Type B pancreatic cell (in vitro differentiated cells): ENCODE measurements at regions not wholly inside any gene's neighbourhood (a gene's known extent, or its start where the extent isn't known, plus 50 kb on each side); places are given as distances from the start of the nearest gene placed in this dataset.

Experiments
- DNase-seq: peaks from one replicate; pipeline ENCODE4 v3.0.0; 2021; ENCODE audit warnings: mixed read lengths; ENCODE audit not compliant: unreplicated experiment; ENCODE audit errors: extremely low spot score
- H3K27ac Mint-ChIP-seq: 2 replicates; pipeline ENCODE4 v1.8.0; 2021; ENCODE audit warnings: mild to moderate bottlenecking, mixed read lengths
- H3K27me3 Mint-ChIP-seq: 2 replicates; pipeline ENCODE4 v1.8.0; 2021; ENCODE audit warnings: mixed read lengths
- H3K36me3 Mint-ChIP-seq: 2 replicates; pipeline ENCODE4 v1.8.0; 2021; ENCODE audit warnings: mixed read lengths
- H3K4me1 Mint-ChIP-seq: one replicate; pipeline ENCODE4 v1.8.0; 2021; ENCODE audit warnings: mixed read lengths; ENCODE audit not compliant: unreplicated experiment
- H3K4me3 Mint-ChIP-seq: 2 replicates; pipeline ENCODE4 v1.8.0; 2021; ENCODE audit warnings: mild to moderate bottlenecking, mixed read lengths
- H3K9me3 Mint-ChIP-seq: 2 replicates; pipeline ENCODE4 v1.8.0; 2021; ENCODE audit warnings: mixed read lengths
- TF ChIP-seq, protein P1 (sequence below): fragments of 200-600 bp; sonication (generic); conservative IDR thresholded peaks from 2 replicates; pipeline ENCODE4 v1.5.0; 2021; ENCODE audit warnings: antibody characterized with exemption, mild to moderate bottlenecking

DNA sequence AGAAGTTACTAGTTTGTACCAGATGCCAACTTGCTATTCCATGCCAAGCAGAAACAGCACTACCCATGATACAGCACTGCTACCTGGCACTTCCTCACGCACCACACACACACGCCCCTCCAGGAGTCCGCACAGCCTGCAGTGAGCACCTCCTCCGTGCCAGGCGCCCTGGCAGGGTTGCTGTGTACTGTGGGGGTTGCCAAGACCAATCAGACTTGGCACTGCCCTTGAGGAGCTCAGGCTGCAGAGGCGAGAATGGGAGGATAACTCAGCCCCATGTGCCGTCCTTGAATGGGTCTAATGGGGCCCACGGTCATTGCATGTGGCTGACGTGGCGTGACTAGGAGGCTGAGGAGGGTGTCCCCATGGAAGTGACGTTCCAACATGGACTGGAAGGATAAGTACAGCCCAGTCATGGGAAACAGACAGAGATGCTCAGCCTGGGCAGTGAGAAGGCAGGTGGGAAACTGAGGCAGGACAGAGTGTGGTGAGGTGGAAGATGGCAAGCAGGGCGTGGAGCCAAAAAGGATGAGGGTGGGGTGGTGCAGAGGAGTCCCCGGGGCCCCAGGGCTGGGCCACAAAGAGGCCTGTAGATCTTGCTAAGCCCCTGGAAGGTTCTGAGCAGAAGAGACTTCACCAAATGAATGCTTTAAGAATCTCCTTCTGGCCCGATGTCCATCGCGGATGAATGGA is 65.3 kb upstream of the C14orf180 start:
- no peaks in the 10 kb centered on the region for H3K4me1 Mint-ChIP-seq
- H3K27me3 Mint-ChIP-seq = peaks cover 13% of the 10 kb centered on the region
- H3K4me3 Mint-ChIP-seq = no peak overlapping the region
- H3K9me3 Mint-ChIP-seq = peaks cover 4% of the 10 kb centered on the region
- no peak overlapping the region for H3K27ac Mint-ChIP-seq
- peak; percentile 58 for DNase-seq
- TF ChIP-seq, protein P1, sequence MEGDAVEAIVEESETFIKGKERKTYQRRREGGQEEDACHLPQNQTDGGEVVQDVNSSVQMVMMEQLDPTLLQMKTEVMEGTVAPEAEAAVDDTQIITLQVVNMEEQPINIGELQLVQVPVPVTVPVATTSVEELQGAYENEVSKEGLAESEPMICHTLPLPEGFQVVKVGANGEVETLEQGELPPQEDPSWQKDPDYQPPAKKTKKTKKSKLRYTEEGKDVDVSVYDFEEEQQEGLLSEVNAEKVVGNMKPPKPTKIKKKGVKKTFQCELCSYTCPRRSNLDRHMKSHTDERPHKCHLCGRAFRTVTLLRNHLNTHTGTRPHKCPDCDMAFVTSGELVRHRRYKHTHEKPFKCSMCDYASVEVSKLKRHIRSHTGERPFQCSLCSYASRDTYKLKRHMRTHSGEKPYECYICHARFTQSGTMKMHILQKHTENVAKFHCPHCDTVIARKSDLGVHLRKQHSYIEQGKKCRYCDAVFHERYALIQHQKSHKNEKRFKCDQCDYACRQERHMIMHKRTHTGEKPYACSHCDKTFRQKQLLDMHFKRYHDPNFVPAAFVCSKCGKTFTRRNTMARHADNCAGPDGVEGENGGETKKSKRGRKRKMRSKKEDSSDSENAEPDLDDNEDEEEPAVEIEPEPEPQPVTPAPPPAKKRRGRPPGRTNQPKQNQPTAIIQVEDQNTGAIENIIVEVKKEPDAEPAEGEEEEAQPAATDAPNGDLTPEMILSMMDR = no peak
- no peaks in the 10 kb centered on the region for H3K36me3 Mint-ChIP-seq

DNA sequence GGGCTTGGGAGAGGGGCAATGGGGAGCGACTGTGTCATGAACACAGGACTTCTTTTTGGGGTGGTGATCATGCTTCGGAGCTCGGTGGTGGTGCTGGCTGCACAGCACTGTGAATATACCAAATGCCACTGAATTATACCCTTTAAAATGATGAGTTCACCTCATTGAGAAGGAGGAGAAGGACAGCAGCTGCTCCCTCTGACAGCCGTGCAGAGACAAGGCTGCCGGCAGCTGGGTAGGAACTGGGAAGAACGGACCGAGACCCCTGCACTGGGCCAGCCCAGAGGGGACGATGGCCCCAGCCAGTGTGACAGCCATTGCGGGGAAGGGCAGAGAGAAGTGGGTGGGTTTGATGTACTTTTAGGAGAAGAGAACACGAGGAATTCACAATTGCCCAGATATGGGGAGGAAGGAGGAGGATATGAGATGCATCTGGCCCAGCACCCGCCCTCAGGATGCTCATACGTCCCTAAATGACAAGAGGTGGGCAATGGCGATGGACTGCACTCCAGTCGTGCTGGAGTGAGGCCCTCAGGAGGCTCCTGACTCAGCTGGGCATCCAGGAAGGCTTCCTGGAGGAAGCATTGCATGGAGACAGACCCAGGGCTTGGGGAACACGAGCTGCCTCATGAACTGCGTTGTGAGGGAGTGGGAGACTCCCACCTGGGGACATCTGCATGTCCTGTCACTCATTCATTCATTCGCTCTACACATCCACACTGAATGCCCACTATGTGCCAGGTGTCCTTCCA is 64.3 kb upstream of the C14orf180 start:
- H3K9me3 Mint-ChIP-seq = peaks cover 4% of the 10 kb centered on the region
- H3K36me3 Mint-ChIP-seq = no peaks in the 10 kb centered on the region
- H3K4me3 Mint-ChIP-seq = no peak overlapping the region
- H3K27ac Mint-ChIP-seq = no peak overlapping the region
- TF ChIP-seq, protein P1 = no peak
- DNase-seq = peak; percentile 55
- peaks cover 16% of the 10 kb centered on the region for H3K27me3 Mint-ChIP-seq
- no peaks in the 10 kb centered on the region for H3K4me1 Mint-ChIP-seq

DNA sequence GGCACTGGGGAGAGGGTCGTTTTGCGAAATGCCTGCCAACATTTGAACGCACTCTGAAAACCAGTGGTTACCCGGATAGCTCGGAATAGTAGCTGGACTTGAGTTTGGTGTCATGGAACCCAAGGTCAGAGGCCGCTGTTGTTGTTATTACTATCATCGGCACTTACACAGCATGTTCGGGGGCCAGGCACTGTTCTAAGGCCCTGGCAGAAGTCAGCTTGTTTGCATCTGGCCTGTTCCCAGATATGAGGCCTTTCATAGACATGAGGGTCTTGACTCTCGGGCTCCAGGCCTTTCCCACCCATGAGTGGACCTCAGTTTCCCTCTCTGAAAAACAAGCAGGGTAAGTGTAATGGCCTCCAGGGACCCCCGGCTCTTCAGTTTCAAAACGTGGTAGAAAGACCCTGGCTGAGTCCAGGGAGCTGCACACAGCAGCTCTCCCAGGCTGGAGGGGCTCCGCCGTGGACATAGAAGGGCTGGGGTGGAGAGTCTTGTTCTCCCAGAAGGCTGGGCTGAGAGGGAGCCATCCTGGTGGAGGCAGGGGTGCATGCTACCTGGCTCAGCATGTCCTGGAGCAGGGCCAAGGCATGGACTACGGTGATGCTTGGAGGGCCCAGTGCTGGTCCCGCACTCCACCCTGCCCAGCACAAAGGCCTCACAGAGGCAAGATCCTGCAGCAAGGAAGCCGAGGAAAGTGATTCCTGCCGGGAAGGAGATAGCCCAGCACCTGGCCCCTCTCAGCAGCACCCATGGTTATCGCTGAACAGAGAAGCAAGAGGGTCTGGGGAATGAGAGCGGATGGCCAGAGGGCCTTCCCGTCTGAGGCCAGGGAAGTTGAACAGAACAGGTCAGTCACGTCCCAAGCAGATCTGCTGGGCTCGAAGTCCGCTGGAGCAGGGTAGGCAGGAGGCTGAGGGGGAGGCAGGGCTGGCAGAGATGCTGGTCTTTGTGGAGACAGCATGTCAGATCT is 63.5 kb upstream of the C14orf180 start:
- TF ChIP-seq, protein P1 = no peak
- DNase-seq = peak; percentile 54
- no peak overlapping the region for H3K27ac Mint-ChIP-seq
- H3K4me3 Mint-ChIP-seq = no peak overlapping the region
- H3K27me3 Mint-ChIP-seq = peaks cover 18% of the 10 kb centered on the region
- H3K9me3 Mint-ChIP-seq = peaks cover 4% of the 10 kb centered on the region
- H3K36me3 Mint-ChIP-seq = no peaks in the 10 kb centered on the region
- no peaks in the 10 kb centered on the region for H3K4me1 Mint-ChIP-seq

DNA sequence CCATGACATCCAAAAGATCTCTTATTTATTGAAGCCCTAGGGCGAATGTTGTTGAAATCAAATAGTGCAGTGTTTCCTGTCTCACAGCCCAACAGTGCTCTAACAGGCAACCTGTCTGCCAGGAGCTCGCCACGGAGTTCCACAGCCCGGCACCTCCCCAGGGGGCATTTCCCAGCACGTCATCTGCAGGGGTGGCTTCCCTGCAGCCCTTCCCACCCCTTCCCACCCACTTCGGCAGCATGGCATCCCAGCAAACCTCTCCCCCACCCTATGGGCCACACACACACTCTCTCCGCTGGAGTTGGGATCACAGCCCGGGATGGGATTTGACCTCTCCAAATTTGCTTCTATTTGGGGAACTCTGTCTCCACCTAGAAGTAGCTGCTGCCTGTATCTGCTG is 62.7 kb upstream of the C14orf180 start:
- peak; percentile 37 for DNase-seq

DNA sequence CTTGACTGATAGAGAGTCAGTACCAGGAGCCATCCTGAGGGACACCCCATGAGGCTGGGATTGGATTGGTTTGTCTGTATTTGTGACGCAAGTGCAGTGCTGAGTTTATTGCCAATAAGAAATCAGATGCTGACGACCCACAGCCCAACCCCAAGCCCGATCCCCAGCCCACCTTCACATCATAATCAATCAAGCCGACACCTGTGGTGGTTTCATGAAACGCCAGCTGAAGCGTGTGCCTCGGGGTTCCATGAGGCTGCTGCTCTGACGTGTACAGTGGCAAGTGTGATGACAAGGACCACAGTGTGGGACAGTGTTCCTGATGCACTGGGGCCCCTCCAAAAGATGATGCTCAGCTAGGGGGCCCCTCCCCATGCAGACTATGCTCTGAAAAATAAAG is 62.1 kb upstream of the C14orf180 start:
- Mint-ChIP-seq H3K4me3 (no peak overlapping the region), H3K9me3 (peaks cover 4% of the 10 kb centered on the region), H3K36me3 (no peaks in the 10 kb centered on the region), H3K27ac (no peak overlapping the region), H3K27me3 (peaks cover 22% of the 10 kb centered on the region), H3K4me1 (no peaks in the 10 kb centered on the region)
- DNase-seq = peak; percentile 32
- TF ChIP-seq, protein P1 = no peak

More for the DNA sequence above, 62.7 kb upstream of the C14orf180 start:
- no peak overlapping the region for H3K27ac Mint-ChIP-seq
- H3K4me3 Mint-ChIP-seq = no peak overlapping the region
- no peaks in the 10 kb centered on the region for H3K36me3 Mint-ChIP-seq
- no peaks in the 10 kb centered on the region for H3K4me1 Mint-ChIP-seq
- H3K9me3 Mint-ChIP-seq = peaks cover 4% of the 10 kb centered on the region
- peaks cover 23% of the 10 kb centered on the region for H3K27me3 Mint-ChIP-seq
- TF ChIP-seq, protein P1 = no peak
